GM12878 (cell line): ENCODE measurements at regions not wholly inside any gene's neighbourhood (a gene's known extent, or its start where the extent isn't known, plus 50 kb on each side); places are given as distances from the start of the nearest gene placed in this dataset.

Experiments
- ATAC-seq: fragments of 200-7000 bp; cut with Tn5 transposase; 3 replicates; pipeline ENCODE4 v1.9.1; 2020; ENCODE audit warnings: mild to moderate bottlenecking, moderate library complexity
- BruUV-seq: library from RNA; stranded (reverse); fragments of 400-500 nt; replicated peaks from 2 replicates; lab custom pipeline; 2021; lab: Mats Ljungman, UMichigan
- CTCF ChIA-PET: fragments of 300-600 bp; sonication (Branson Sonifier 250); formaldehyde crosslinking; extraction: SDS; loops from one replicate; lab custom pipeline; 2021; ENCODE audit warnings: inconsistent platforms; lab: Yijun Ruan, JAX
- POLR2A ChIA-PET: fragments of 350-600 bp; formaldehyde crosslinking; extraction: SDS; loops from one replicate; lab custom pipeline; 2021; ENCODE audit warnings: inconsistent platforms; lab: Charles Lee
- RAD21 ChIA-PET: fragments of 300-600 bp; sonication (Branson Sonifier 250); formaldehyde crosslinking; loops from one replicate; lab custom pipeline; 2023; ENCODE audit warnings: antibody characterized with exemption; ENCODE audit not compliant: unreplicated experiment; lab: Charles Lee
- SMC1A ChIA-PET: fragments of 300-600 bp; sonication (Branson Sonifier 250); formaldehyde crosslinking; loops from one replicate; lab custom pipeline; 2023; ENCODE audit not compliant: unreplicated experiment, uncharacterized antibody; lab: Charles Lee
- DNase-seq: peaks from one replicate; pipeline ENCODE4 v3.0.0-alpha.2; 2011; ENCODE audit warnings: low read depth, low spot score
- FAIRE-seq: peaks from 3 replicates; lab custom pipeline; 2011; peaks lifted over from hg19 to GRCh38; lab: Jason Lieb, UNC
- H2AFZ ChIP-seq: 2 replicates; pipeline ENCODE4 v1.6.0; 2011; ENCODE audit warnings: low read depth, low read length, control low read depth; ENCODE audit not compliant: control insufficient read depth
- H3K27ac ChIP-seq: 2 replicates; pipeline ENCODE4 v1.5.1; 2011; ENCODE audit warnings: control low read depth; ENCODE audit not compliant: control insufficient read depth, insufficient read depth
- H3K27me3 ChIP-seq, 2 experiments: replicated peaks in 1 of 2; 2 replicates each; pipeline versions ENCODE4 v1.6.0 to v1.6.1; 2011; ENCODE audit warnings: low read length in 1 of 2; ENCODE audit not compliant: control insufficient read depth in 2 of 2, insufficient read depth in 2 of 2
- H3K36me3 ChIP-seq, 2 experiments: 2 replicates each; pipeline ENCODE4 v1.5.1; 2011; ENCODE audit warnings: low read length in 1 of 2; ENCODE audit not compliant: control insufficient read depth in 2 of 2, insufficient read depth in 2 of 2
- H3K4me1 ChIP-seq: 2 replicates; pipeline ENCODE4 v1.6.1; 2011; ENCODE audit warnings: mild to moderate bottlenecking, low read length, moderate library complexity, mixed read lengths; ENCODE audit not compliant: control insufficient read depth, insufficient read depth
- H3K4me2 ChIP-seq: 2 replicates; pipeline ENCODE4 v1.6.0; 2011; ENCODE audit warnings: control low read depth; ENCODE audit not compliant: control insufficient read depth, insufficient read depth
- H3K4me3 ChIP-seq: fragments of 200-600 bp; sonication (generic); 2 replicates; pipeline ENCODE4 v1.5.1; 2016
- H3K79me2 ChIP-seq: 2 replicates; pipeline ENCODE4 v1.6.0; 2011; ENCODE audit warnings: low read length; ENCODE audit not compliant: control insufficient read depth, insufficient read depth
- H3K9ac ChIP-seq: 2 replicates; pipeline ENCODE4 v1.8.0; 2011; ENCODE audit warnings: low read length, control low read depth, mixed read lengths; ENCODE audit not compliant: control insufficient read depth, insufficient read depth
- H3K9me3 ChIP-seq: replicated peaks from 3 replicates; pipeline ENCODE4 v1.5.1; 2011; ENCODE audit warnings: mild to moderate bottlenecking, low read length; ENCODE audit not compliant: control insufficient read depth, insufficient read depth
- H4K20me1 ChIP-seq: 2 replicates; pipeline ENCODE4 v1.6.0; 2011; ENCODE audit not compliant: control insufficient read depth, insufficient read depth
- ASH2L ChIP-seq: fragments of 300-600, 200-600 bp; sonication (generic); IDR thresholded peaks from 2 replicates; pipeline ENCODE4 v1.6.1; 2017; ENCODE audit warnings: low read depth, mild to moderate bottlenecking, borderline replicate concordance
- DPF2 ChIP-seq: fragments of 450-650 bp; IDR thresholded peaks from 2 replicates; pipeline ENCODE4 v1.6.1; 2017; ENCODE audit warnings: mild to moderate bottlenecking
- E4F1 ChIP-seq: fragments of 450-650 bp; IDR thresholded peaks from 2 replicates; pipeline ENCODE4 v1.6.1; 2018; ENCODE audit warnings: borderline replicate concordance, mild to moderate bottlenecking; ENCODE audit not compliant: partially characterized antibody
- EP300 ChIP-seq, 2 experiments: fragments of 150-350 bp in 1 of 2; IDR thresholded peaks; 2 replicates each; pipeline ENCODE4 v1.6.1; 2011 to 2012; ENCODE audit warnings: low read depth in 2 of 2, low read length in 2 of 2, borderline replicate concordance in 1 of 2, improper control_type of control experiment in 1 of 2, inconsistent platforms in 1 of 2; ENCODE audit not compliant: control insufficient read depth in 1 of 2
- EZH2 ChIP-seq: IDR thresholded peaks from 2 replicates; pipeline ENCODE4 v1.6.1; 2012; ENCODE audit warnings: low read depth, mild to moderate bottlenecking, control low read depth, inconsistent platforms, low read length, borderline replicate concordance; ENCODE audit not compliant: control insufficient read depth
- IKZF2 ChIP-seq, 2 experiments: fragments of 450-650 bp; IDR thresholded peaks; 2 replicates each; pipeline ENCODE4 v1.6.1; 2017; ENCODE audit warnings: mild to moderate bottlenecking in 2 of 2, moderate library complexity in 2 of 2
- IRF5 ChIP-seq: fragments of 450-650 bp; IDR thresholded peaks from 2 replicates; pipeline ENCODE4 v1.6.1; 2017; ENCODE audit warnings: borderline replicate concordance
- MTA3 ChIP-seq: IDR thresholded peaks from 2 replicates; pipeline ENCODE4 v1.6.1; 2012; ENCODE audit warnings: low read length, inconsistent platforms, borderline replicate concordance
- NFYB ChIP-seq: IDR thresholded peaks from 2 replicates; pipeline ENCODE4 v1.6.1; 2011; ENCODE audit warnings: low read depth, mild to moderate bottlenecking, low read length, improper control_type of control experiment, moderate library complexity; ENCODE audit not compliant: insufficient read depth
- RAD21 ChIP-seq: IDR thresholded peaks from 2 replicates; pipeline ENCODE4 v1.6.1; 2011; ENCODE audit warnings: mild to moderate bottlenecking, low read depth, low read length, moderate library complexity; ENCODE audit not compliant: insufficient read depth
- RCOR1 ChIP-seq: conservative IDR thresholded peaks from 2 replicates; pipeline ENCODE4 v1.6.1; 2012; ENCODE audit warnings: low read depth, low read length, improper control_type of control experiment
- SIN3A ChIP-seq: IDR thresholded peaks from 2 replicates; pipeline ENCODE4 v1.6.1; 2012; ENCODE audit warnings: low read depth, low read length, improper control_type of control experiment
- SUPT20H ChIP-seq: IDR thresholded peaks from 2 replicates; pipeline ENCODE4 v1.6.1; 2011; ENCODE audit warnings: low read depth, mild to moderate bottlenecking, low read length, moderate library complexity, borderline replicate concordance; ENCODE audit not compliant: control insufficient read depth
- TBL1XR1 ChIP-seq: IDR thresholded peaks from 2 replicates; pipeline ENCODE4 v1.6.1; 2012; ENCODE audit warnings: low read depth, low read length, improper control_type of control experiment
- ZBED1 ChIP-seq: IDR thresholded peaks from 2 replicates; pipeline ENCODE4 v1.6.1; 2016; ENCODE audit warnings: borderline replicate concordance
- ZZZ3 ChIP-seq: IDR thresholded peaks from 2 replicates; pipeline ENCODE4 v1.6.1; 2011; ENCODE audit warnings: low read depth; ENCODE audit not compliant: control insufficient read depth, insufficient read length
- WGBS: methylation state at CpG from one replicate; pipeline ENCODE4 v1.1.6; 2016; ENCODE audit warnings: low lambda C conversion rate; ENCODE audit not compliant: insufficient replicate concordance, insufficient coverage; ENCODE audit errors: missing lambda C conversion rate; 5-methylcytosine and 5-hydroxymethylcytosine counted together
- in situ Hi-C: fragments of 300-500 bp; cut with MboI; formaldehyde crosslinking; loops from 9 replicates; pipeline ENCODE4 v1.14.3; 2018; ENCODE audit warnings: mixed read lengths
- intact Hi-C: fragments of 100-400 bp; cut with micrococcal nuclease; formaldehyde crosslinking; loops from one replicate; pipeline ENCODE4 v1.14.2; 2022; ENCODE audit not compliant: unreplicated experiment

DNA sequence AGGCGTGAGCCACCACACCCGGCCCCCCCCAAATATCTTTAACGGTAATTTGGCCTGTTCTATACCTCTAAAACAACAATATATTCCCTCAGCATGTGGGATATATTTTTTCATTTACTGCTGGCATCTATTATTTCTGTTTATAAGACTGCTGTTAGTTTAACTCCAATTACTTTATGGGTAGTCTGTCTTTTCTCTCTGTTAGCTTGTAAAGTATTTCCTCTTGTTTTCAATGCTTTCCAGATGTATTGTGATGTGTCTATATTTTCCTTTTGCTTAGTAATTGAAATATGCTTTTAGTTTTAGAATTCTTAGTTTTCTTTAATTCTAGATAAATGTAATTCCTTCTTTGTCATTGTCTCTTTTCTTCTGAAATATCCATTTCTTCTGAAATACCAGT, 445.8 kb downstream of the ANKRD50 start:
- ChIA-PET CTCF (no interaction called here), POLR2A (no interaction called here), SMC1A (no interaction called here), RAD21 (no interaction called here)
- WGBS: 0% methylated on average over 3 of the region's 3 CpGs
- in situ Hi-C loops: loop anchor here (10.0 kb wide), 1 partner anchor 882 kb away; no protein-coding TSS in a partner anchor
- no peak overlapping the region for H3K4me3 ChIP-seq
- no peaks in the 10 kb centered on the region for H3K36me3 ChIP-seq
- H3K9me3 ChIP-seq: no peaks in the 10 kb centered on the region
- no TSS peak for BruUV-seq
- no peak overlapping the region for H3K27ac ChIP-seq
- no peaks in the 10 kb centered on the region for H4K20me1 ChIP-seq
- no peak for TF ChIP-seq EP300 (IDR thresholded peaks at IDR 0.05; ENCODE audit: borderline replicate concordance in 1 of 2, control insufficient read depth in 1 of 2, low read depth in 2 of 2, low read length in 2 of 2)
- TF ChIP-seq ASH2L: no peak
- TF ChIP-seq MTA3: no peak
- TF ChIP-seq ZZZ3: no peak
- no peak for TF ChIP-seq SIN3A
- no peak for TF ChIP-seq DPF2
- TF ChIP-seq IKZF2 (IDR thresholded peaks at IDR 0.05): no peak
- no peak for TF ChIP-seq RCOR1
- TF ChIP-seq ZBED1: no peak
- TF ChIP-seq NFYB: no peak
- no peak for TF ChIP-seq IRF5
- TF ChIP-seq TBL1XR1: no peak
- TF ChIP-seq SUPT20H: no peak
- no peak for TF ChIP-seq E4F1
- no peak for TF ChIP-seq EZH2
- TF ChIP-seq RAD21: no peak
- TF ChIP-seq, all 136 proteins: peak for 0
- H3K27me3 ChIP-seq: no peaks in the 10 kb centered on the region
- no peaks in the 10 kb centered on the region for H3K4me1 ChIP-seq
- H2AFZ ChIP-seq: no peak overlapping the region
- DNase-seq: no peak
- ATAC-seq: no peak
- H3K9ac ChIP-seq: no peak overlapping the region
- intact Hi-C loops: loop anchor here (10.0 kb wide), 1 partner anchor 882 kb away; no protein-coding TSS in a partner anchor
- H3K79me2 ChIP-seq: no peaks in the 10 kb centered on the region
- FAIRE-seq: no peak
- H3K4me2 ChIP-seq: no peak overlapping the region
